HT-29 (cell line): ENCODE measurements at regions not wholly inside any gene's neighbourhood (a gene's known extent, or its start where the extent isn't known, plus 50 kb on each side); places are given as distances from the start of the nearest gene placed in this dataset.
"Not testable (repeated sequence)": the region's sequence is repeated elsewhere in the genome, so short reads cannot be mapped to it uniquely, and the experiment has no call there.

Experiments
- DNase-seq: peaks from one replicate; pipeline ENCODE4 v3.0.0-alpha.2; 2015; ENCODE audit warnings: low spot score

DNA sequence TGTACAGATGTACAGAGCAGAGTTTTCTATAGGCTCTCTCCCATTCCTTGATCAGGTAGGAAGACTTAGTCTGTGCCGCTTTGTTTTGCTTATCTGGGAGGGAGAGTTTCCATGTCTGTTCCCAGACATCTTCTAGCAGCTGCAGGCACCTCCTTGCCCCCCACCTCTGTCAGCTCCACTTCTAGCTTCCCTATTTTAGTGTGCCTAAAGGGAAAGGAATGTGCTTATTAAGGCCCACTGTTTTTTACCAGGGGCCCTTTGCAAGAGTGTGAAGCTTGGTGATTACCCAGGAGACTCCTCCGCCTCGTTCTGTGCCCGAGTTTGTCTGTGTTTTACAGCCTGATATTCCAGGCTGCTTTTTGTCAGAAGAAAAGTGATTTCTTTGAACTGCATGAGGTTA is 1984.4 kb downstream of the OLFM4 start:
- DNase-seq, result no peak

GRCh38 chr13:55029280-55029679 is 2000.7 kb downstream of the OLFM4 start:
- DNase-seq, result no peak

- DNase-seq, result no peak
Observed at GRCh38 chr13:55038230-55038629, 2009.6 kb downstream of the OLFM4 start.

DNA sequence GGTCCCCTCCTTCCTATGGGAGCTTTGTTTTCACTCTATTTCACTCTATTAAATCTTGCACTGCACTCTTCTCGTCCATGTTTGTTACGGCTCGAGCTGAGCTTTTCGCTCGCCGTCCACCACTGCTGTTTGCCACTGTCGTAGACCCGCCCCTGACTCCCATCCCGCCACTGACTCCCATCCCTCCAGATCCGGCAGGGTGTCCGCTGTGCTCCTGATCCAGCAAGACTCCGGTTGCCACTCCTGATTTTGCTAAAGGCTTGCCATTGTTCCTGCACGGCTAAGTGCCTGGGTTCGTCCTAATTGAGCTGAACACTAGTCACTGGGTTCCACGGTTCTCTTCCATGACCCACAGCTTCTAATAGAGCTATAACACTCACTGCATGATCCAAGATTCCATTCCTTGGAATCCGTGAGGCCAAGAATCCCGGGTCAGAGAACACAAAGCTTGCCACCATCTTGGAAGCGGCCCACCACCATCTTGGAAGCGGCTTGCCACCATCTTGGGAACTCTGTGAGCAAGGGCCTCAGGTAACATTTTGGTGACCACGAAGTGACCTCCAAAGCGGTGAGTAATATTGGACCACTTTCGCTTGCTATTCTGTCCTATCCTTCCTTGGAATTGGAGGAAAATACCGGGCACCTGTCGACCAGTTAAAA is 2025.4 kb downstream of the OLFM4 start:
- not testable (repeated sequence) for DNase-seq

DNA sequence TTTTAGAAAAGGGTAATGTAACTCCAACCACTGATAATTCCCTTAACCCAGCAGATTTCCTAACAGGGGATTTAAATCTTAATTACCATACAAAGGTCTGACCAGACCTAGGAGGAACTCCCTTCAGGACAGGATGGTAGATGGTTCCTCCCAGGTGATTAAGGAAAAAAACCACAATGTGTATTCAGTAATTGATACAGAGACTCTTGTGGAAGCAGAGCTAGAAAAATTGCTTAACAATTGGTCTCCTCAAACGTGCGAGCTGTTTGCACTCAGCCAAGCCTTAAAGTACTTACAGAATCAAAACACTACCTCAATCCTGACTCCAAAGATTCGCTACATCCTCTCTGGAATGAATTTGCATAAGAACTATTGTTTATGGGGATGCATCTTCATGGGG is 2027.1 kb downstream of the OLFM4 start:
- DNase-seq, result not testable (repeated sequence)

GRCh38 chr13:55062662-55063061 is 2034.0 kb downstream of the OLFM4 start:
- no peak for DNase-seq

- DNase-seq, result no peak
Observed at GRCh38 chr13:55067946-55068345, 2039.3 kb downstream of the OLFM4 start.

- no peak for DNase-seq
Observed at GRCh38 chr13:55069746-55070145, 2041.1 kb downstream of the OLFM4 start.

GRCh38 chr13:55073000-55073399 is 2044.4 kb downstream of the OLFM4 start:
- no peak for DNase-seq

- DNase-seq, result no peak
Observed at GRCh38 chr13:55084630-55085029, 2056.0 kb downstream of the OLFM4 start.

- DNase-seq, result no peak
Observed at GRCh38 chr13:55087085-55087484, 2053.6 kb upstream of the PRR20A start.

DNA sequence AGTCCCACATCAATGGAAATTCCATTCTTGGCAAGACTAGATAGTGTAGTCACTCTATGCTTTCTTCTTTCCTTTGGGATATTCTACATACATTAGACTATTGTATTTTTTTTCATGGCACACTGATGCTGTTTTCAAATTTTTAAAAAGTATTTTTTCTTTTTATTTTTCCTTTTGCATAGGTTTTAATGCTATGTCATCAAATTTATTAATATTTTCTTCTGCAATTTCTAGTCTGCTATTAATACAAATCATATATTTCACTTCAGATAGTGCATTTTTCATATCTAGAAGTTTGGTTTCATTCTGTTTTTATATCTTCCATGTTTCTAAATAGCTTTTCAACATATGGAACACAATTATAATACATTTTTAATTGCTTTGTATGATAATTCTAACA is 2050.1 kb upstream of the PRR20A start:
- DNase-seq, result no peak

- DNase-seq, result no peak
Observed at GRCh38 chr13:55091172-55091571, 2049.5 kb upstream of the PRR20A start.

DNA sequence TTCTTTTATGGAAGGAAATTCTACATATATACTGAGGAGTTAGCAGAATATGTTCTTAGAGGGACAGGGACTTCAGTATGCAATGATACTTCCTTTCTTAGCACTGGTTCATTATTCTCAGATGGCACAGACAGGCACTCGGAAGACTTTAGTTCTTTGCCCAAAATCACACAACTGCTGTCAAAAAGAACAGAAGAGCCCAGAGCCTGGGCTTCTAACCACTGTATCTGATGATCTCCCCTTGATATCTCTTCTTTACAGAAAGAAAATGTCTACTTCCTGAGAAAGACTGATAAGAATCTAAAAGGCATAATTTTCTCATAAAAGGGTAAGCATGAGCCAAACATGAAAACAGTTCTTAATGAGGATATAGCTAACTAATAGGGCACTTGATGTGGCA is 2034.2 kb upstream of the PRR20A start:
- DNase-seq, result no peak

- DNase-seq, result no peak
Observed at GRCh38 chr13:55120631-55121030, 2020.1 kb upstream of the PRR20A start.

DNA sequence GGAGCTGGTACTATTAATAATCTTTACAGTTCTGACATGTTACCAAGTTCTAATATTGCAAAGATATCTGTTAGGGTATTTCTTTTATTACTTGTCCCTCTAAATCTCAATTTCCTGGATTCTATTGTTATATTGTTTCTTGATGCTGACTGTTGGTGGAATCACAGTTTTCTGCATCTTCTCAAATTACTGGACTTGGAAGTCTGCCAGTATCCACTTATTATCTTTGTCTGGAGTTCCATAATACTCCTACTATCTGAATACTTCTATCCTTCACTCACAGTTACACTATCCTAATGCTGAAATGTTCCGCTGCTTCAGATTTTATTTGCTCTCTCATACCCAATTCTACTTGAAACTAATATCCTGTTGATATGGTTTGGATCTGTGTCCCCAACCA is 1985.7 kb upstream of the PRR20A start:
- DNase-seq, result no peak

DNA sequence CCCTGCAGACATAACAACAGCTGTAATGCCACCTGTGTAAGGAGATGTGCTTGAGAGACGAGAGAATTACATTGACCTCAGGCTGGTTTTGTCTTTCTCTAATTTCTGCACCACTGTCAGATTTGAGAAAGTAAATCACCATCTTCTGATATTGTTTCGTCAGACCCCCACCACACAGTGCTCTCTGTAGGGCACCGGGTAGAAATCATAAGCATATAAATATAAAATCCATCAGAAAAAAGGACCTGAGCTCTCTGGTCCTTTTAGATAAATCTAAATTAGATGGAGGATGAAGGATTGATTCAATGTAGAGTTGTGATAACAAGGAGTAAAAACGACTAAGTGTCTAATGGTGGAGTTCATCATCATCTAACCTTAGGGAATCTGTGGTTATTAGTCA is 1981.0 kb upstream of the PRR20A start:
- no peak for DNase-seq

GRCh38 chr13:55160867-55161266 is 1979.9 kb upstream of the PRR20A start:
- no peak for DNase-seq

DNA sequence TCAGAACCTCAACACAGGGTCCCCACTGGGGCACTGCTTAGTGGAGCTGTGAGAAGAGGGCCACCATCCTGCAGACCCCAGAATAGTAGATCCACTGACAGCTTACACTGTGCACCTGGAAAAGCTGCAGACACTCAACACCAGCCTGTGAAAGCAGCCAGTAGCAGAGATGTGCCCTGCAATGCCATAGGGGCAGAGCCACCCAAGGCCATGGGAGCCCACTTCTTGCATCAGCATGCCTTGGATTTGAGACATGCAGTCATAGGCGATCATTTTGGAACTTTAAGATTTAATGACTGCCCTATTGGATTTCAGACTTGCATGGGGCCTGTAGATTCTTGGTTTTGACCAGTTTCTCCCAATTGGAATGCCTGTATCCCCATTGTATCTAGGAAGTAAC is 1962.1 kb upstream of the PRR20A start:
- DNase-seq, result not testable (repeated sequence)

GRCh38 chr13:55190996-55191395 is 1949.7 kb upstream of the PRR20A start:
- DNase-seq, result no peak

DNA sequence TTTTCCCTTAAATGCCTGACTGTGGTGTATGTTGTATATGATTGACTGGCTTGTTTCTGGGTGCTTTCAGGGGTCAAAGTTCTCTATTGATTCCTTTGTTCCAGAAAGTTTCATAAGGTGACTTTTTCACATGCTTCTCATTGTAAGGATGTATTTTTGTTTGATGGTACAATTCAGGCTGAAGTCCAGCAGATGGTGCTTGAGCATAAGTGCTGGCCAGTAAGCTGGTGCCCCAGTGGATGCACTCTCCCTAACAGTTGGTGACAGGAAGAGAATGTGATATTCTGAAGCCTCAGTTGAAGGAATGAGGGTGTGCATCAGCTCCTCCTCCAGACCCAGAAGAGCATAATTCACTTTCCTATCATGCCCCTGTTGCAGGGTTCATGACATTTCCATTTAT is 1941.6 kb upstream of the PRR20A start:
- DNase-seq, result peak; percentile 25

DNA sequence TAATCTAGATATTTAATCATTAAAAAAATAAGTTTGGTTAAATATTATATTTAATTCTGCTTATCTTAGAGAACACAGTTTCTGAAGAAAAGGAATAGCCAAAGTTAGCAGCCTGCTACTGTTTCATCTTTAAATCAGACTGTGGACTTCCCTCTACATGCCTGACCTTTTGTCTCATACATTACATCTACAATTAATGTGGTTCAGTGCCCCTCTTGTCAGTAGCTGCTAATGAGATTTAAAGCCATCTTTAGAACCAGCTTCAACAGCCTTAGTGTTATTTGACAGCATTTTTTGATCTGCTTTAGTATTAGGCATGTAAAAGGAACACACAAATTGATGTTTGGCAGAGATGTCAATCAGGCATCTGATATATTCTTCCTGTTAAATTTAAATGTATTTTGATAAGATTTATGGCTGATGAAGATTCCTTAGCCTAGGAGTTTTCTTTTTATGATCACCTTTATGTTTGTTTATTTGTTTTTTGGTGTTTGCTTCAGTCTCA is 1925.8 kb upstream of the PRR20A start:
- DNase-seq, result no peak

DNA sequence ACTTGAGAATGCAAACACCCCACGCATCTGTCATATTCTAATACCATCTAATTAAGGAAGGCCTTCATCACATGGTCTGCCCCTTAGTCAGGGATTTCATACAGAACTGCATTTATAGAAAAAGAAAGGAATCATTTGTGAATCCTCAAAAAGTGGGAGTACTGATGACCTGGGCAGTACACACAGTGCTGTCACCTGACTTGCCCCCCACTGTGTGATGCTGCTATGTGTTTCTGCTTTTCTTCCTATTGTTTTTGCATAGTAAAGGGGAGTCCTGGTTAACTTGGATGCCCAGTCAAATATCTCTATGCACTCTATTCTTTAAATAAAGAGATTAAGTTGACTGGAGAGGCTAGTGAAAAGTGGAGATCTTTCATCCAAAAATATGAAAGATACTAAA is 1921.2 kb upstream of the PRR20A start:
- no peak for DNase-seq
